ENCODE measurements at regions not wholly inside any gene's neighbourhood (a gene's known extent, or its start where the extent isn't known, plus 50 kb on each side); places are given as distances from the start of the nearest gene placed in this dataset.

DNA sequence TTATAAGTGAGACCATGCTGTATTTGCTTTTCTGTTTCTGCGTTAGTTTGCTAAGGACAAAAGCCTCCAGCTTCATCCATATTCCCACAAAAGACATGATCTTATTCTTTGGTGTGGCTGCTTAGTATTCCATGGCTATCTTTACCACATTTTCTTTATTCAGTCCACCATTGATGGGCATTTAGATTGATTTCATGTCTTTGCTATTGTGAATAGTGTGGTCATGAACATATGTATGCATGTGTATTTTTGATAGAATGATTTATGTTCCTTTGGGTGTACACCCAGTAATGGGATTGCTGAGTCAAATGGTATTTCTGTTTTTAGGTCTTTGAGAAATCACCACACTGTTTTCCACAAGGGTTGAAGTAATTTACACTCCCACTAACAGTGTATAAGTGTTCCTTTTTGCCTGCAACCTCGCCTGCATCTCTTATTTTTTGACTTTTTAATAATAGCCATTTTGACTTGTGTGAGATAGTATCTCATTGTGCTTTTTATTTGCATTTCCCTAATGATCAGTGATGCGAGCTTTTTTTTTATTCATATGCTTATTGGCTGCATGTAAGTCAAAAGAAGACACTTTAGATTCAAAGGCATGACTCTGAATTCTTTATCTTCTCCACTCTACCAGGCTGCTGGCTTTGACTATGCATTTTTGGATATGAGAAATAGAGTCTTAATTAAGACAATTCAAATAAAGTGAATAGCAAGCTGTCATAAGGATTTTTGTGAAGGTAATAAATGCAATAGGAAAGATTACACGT is 183.3 kb upstream of the SYNPR start:
- TF ChIP-seq, protein P1, sequence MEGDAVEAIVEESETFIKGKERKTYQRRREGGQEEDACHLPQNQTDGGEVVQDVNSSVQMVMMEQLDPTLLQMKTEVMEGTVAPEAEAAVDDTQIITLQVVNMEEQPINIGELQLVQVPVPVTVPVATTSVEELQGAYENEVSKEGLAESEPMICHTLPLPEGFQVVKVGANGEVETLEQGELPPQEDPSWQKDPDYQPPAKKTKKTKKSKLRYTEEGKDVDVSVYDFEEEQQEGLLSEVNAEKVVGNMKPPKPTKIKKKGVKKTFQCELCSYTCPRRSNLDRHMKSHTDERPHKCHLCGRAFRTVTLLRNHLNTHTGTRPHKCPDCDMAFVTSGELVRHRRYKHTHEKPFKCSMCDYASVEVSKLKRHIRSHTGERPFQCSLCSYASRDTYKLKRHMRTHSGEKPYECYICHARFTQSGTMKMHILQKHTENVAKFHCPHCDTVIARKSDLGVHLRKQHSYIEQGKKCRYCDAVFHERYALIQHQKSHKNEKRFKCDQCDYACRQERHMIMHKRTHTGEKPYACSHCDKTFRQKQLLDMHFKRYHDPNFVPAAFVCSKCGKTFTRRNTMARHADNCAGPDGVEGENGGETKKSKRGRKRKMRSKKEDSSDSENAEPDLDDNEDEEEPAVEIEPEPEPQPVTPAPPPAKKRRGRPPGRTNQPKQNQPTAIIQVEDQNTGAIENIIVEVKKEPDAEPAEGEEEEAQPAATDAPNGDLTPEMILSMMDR (conservative IDR thresholded peaks at IDR 0.05; ENCODE audit: low read length): no peak
- no peak for TF ChIP-seq EZH2phosphoT487 (IDR thresholded peaks at IDR 0.05; ENCODE audit: borderline replicate concordance, low read depth, low read length)
